ENCODE measurements at regions not wholly inside any gene's neighbourhood (a gene's known extent, or its start where the extent isn't known, plus 50 kb on each side); places are given as distances from the start of the nearest gene placed in this dataset.

GRCh38 chr16:77551357-77551756 lies 116.5 kb upstream of the ADAMTS18 start:
- no peak for TF ChIP-seq CTCF (IDR thresholded peaks at IDR 0.05; ENCODE audit: low read depth, low read length)
- peak; percentile 5 to 48 for DNase-seq (ENCODE audit: low read depth in 2 of 2)

GRCh38 chr16:77553130-77553529 lies 118.3 kb upstream of the ADAMTS18 start:
- no peak for TF ChIP-seq CTCF (IDR thresholded peaks at IDR 0.05; ENCODE audit: low read depth, low read length)
- no peak overlapping the region for H3K4me3 ChIP-seq (replicated peaks in 1 of 2; ENCODE audit: low read depth in 2 of 2, low read length in 2 of 2)
- DNase-seq (ENCODE audit: low read depth in 2 of 2) = no peak

More at GRCh38 chr16:77551357-77551756, 116.5 kb upstream of the ADAMTS18 start:
- H3K4me3 ChIP-seq (replicated peaks in 1 of 2; ENCODE audit: low read depth in 2 of 2, low read length in 2 of 2) = no peak overlapping the region

- TF ChIP-seq CTCF (IDR thresholded peaks at IDR 0.05; ENCODE audit: low read depth, low read length) = no peak
- DNase-seq (ENCODE audit: low read depth in 2 of 2) = no peak
- no peak overlapping the region for H3K4me3 ChIP-seq (replicated peaks in 1 of 2; ENCODE audit: low read depth in 2 of 2, low read length in 2 of 2)
These were observed 120.3 kb upstream of the ADAMTS18 start for GRCh38 chr16:77555126-77555525.

- DNase-seq (ENCODE audit: low read depth in 2 of 2) = no peak
- no peak overlapping the region for H3K4me3 ChIP-seq (replicated peaks in 1 of 2; ENCODE audit: low read depth in 2 of 2, low read length in 2 of 2)
- no peak for TF ChIP-seq CTCF (IDR thresholded peaks at IDR 0.05; ENCODE audit: low read depth, low read length)
These were observed 121.0 kb upstream of the ADAMTS18 start for GRCh38 chr16:77555791-77556190.

- no peak for DNase-seq (ENCODE audit: low read depth in 2 of 2)
- H3K4me3 ChIP-seq (replicated peaks in 1 of 2; ENCODE audit: low read depth in 2 of 2, low read length in 2 of 2) = no peak overlapping the region
These were observed 121.5 kb upstream of the ADAMTS18 start for GRCh38 chr16:77556201-77556873.

GRCh38 chr16:77557385-77557784 lies 122.6 kb upstream of the ADAMTS18 start:
- no peak for DNase-seq (ENCODE audit: low read depth in 2 of 2)
- no peak overlapping the region for H3K4me3 ChIP-seq (replicated peaks in 1 of 2; ENCODE audit: low read depth in 2 of 2, low read length in 2 of 2)
- TF ChIP-seq CTCF (IDR thresholded peaks at IDR 0.05; ENCODE audit: low read depth, low read length) = no peak

More at GRCh38 chr16:77556201-77556873, 121.5 kb upstream of the ADAMTS18 start:
- no peak for TF ChIP-seq CTCF (IDR thresholded peaks at IDR 0.05; ENCODE audit: low read depth, low read length)

GRCh38 chr16:77558786-77559185 lies 124.0 kb upstream of the ADAMTS18 start:
- DNase-seq (ENCODE audit: low read depth in 2 of 2) = no peak
- H3K4me3 ChIP-seq (replicated peaks in 1 of 2; ENCODE audit: low read depth in 2 of 2, low read length in 2 of 2) = no peak overlapping the region
- TF ChIP-seq CTCF (IDR thresholded peaks at IDR 0.05; ENCODE audit: low read depth, low read length) = no peak
